K562 (cell line): ENCODE measurements at regions not wholly inside any gene's neighbourhood (a gene's known extent, or its start where the extent isn't known, plus 50 kb on each side); places are given as distances from the start of the nearest gene placed in this dataset.

Experiments used
- CBX3 ChIP-seq, 2 experiments: IDR thresholded peaks; 1 replicate in 1 of 2; 2 replicates in 1 of 2; pipeline ENCODE4 v1.6.1; 2012; ENCODE audit warnings: inconsistent platforms in 2 of 2, low read length in 2 of 2, borderline replicate concordance in 1 of 2, control low read depth in 1 of 2
- EP400 ChIP-seq: fragments of 450-650 bp; IDR thresholded peaks from 2 replicates; pipeline ENCODE4 v1.6.1; 2017; ENCODE audit warnings: antibody characterized with exemption, mild to moderate bottlenecking, moderate library complexity
- HNRNPL ChIP-seq: fragments of 200-400 bp; formaldehyde crosslinking; IDR thresholded peaks from 2 replicates; pipeline ENCODE4 v1.6.1; 2017; ENCODE audit warnings: low read depth, mild to moderate bottlenecking, low read length
- MTA1 ChIP-seq: fragments of 450-650 bp; IDR thresholded peaks from 2 replicates; pipeline ENCODE4 v1.6.1; 2017; ENCODE audit warnings: borderline replicate concordance
- NCOA4 ChIP-seq: fragments of 450-650 bp; IDR thresholded peaks from 2 replicates; pipeline ENCODE4 v1.6.1; 2018; ENCODE audit warnings: mild to moderate bottlenecking; ENCODE audit not compliant: partially characterized antibody
- NFRKB ChIP-seq: fragments of 450-650 bp; IDR thresholded peaks from 2 replicates; pipeline ENCODE4 v1.6.1; 2016; ENCODE audit warnings: low read depth
- PHB2 ChIP-seq: fragments of 450-650 bp; IDR thresholded peaks from 2 replicates; pipeline ENCODE4 v1.6.1; 2017; ENCODE audit warnings: low read depth
- RAD21 ChIP-seq, 2 experiments: fragments of 250-450 bp in 1 of 2; fragments of 450-650 bp in 1 of 2; sonication (Bioruptor Pico) in 1 of 2; formaldehyde crosslinking in 1 of 2; IDR thresholded peaks in 1 of 2; conservative IDR thresholded peaks in 1 of 2; 2 replicates each; pipeline versions ENCODE4 v1.4.0 to v1.8.0; 2020 to 2022; ENCODE audit warnings: mild to moderate bottlenecking in 2 of 2, moderate library complexity in 1 of 2
- SMARCE1 ChIP-seq: fragments of 450-650 bp; IDR thresholded peaks from 2 replicates; pipeline ENCODE4 v1.7.1; 2016; ENCODE audit warnings: mild to moderate bottlenecking
- ZNF766 ChIP-seq: fragments of 200-800 bp; sonication (Bioruptor generic); conservative IDR thresholded peaks from 2 replicates; pipeline ENCODE4 v1.6.1; 2016; ENCODE audit warnings: missing genetic modification characterization, missing compliant biosample characterization
- TF ChIP-seq, protein P1 (sequence below): fragments of 250-450 bp; sonication (Bioruptor Pico); IDR thresholded peaks from 2 replicates; pipeline ENCODE4 v1.4.0; 2020; ENCODE audit warnings: mild to moderate bottlenecking, moderate library complexity
- TF ChIP-seq, protein P2 (sequence below), 2 experiments: fragments of 450-650 bp in 1 of 2; sonication (generic) in 1 of 2; formaldehyde crosslinking in 1 of 2; IDR thresholded peaks in 1 of 2; conservative IDR thresholded peaks in 1 of 2; 2 replicates each; pipeline versions ENCODE4 v1.6.1 to v1.8.1; 2016 to 2023; ENCODE audit warnings: mild to moderate bottlenecking in 2 of 2, moderate library complexity in 2 of 2, inconsistent platforms in 1 of 2, missing genetic modification reagents in 1 of 2
- TF ChIP-seq, protein P3 (sequence below): fragments of 450-650 bp; formaldehyde crosslinking; IDR thresholded peaks from 2 replicates; pipeline ENCODE4 v1.4.0; 2022; ENCODE audit warnings: missing genetic modification characterization
- TF ChIP-seq, protein P4 (sequence below), 2 experiments: fragments of 450-650 bp in 1 of 2; sonication (generic) in 1 of 2; formaldehyde crosslinking; conservative IDR thresholded peaks; 2 replicates each; pipeline versions ENCODE4 v1.4.0 to v1.8.1; 2020 to 2022; ENCODE audit warnings: mild to moderate bottlenecking in 1 of 2, missing genetic modification reagents in 1 of 2
- TF ChIP-seq, protein P5 (sequence below), 2 experiments: fragments of 200-800 bp in 1 of 2; sonication (Bioruptor generic) in 1 of 2; sonication (generic) in 1 of 2; formaldehyde crosslinking in 1 of 2; IDR thresholded peaks in 1 of 2; conservative IDR thresholded peaks in 1 of 2; 2 replicates each; pipeline versions ENCODE4 v1.5.0 to v1.6.1; 2016 to 2020; ENCODE audit warnings: missing compliant biosample characterization in 1 of 2, missing genetic modification characterization in 1 of 2, missing genetic modification reagents in 1 of 2

DNA sequence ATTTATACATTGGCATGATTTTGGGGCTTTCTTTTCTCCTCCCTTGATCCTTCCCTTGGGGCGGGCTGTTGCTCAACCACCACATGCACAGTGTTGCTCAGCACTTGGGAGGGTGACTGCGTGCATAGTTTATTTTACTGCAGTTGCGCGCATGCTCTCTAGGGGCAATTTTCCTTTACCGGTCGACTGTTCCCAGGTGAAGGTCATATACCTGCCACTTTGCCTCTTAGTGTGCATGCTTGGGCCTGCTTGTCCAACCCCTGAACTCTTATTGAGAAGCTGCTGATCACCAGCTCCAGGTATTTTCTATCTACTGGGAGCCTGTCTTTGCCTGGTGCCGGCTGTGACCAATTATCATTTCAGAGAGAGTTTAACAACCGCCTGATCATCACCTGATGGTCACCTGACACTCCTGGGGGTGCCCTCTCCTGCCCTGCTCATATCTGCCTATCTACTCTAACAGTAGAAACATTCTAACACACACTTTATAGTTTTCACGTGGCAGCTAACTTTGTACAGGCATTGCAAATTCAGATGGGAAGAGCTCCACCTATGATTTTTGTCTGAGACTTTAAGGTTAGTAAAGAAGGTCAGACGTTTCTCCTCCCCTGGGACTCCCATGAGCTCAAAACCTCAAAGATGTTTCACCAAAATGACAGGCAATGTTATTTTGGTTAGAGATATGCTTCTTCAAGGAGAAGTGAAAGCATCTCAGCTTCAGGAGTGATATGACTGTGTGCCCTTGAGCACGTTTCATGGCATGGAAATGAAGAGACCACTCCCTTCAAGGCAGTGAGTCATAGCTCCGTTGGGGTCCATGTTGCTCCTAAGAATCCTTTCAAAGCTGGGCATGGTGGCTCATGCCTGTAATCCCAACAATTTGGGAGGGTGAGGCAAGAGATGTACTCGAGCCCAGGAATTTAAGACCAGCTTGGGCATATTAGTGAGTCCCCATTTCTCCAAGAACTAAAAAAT is 227.5 kb upstream of the MYLIP start (continued):
- peak in 1 of 2 experiments; percentile 8; a peak in 1 of 4 replicates for TF ChIP-seq RAD21 (CRISPR knock-in tag; conservative IDR thresholded peaks at IDR 0.05 in 1 of 2, IDR thresholded peaks at IDR 0.05 in 1 of 2)
- TF ChIP-seq, protein P1, sequence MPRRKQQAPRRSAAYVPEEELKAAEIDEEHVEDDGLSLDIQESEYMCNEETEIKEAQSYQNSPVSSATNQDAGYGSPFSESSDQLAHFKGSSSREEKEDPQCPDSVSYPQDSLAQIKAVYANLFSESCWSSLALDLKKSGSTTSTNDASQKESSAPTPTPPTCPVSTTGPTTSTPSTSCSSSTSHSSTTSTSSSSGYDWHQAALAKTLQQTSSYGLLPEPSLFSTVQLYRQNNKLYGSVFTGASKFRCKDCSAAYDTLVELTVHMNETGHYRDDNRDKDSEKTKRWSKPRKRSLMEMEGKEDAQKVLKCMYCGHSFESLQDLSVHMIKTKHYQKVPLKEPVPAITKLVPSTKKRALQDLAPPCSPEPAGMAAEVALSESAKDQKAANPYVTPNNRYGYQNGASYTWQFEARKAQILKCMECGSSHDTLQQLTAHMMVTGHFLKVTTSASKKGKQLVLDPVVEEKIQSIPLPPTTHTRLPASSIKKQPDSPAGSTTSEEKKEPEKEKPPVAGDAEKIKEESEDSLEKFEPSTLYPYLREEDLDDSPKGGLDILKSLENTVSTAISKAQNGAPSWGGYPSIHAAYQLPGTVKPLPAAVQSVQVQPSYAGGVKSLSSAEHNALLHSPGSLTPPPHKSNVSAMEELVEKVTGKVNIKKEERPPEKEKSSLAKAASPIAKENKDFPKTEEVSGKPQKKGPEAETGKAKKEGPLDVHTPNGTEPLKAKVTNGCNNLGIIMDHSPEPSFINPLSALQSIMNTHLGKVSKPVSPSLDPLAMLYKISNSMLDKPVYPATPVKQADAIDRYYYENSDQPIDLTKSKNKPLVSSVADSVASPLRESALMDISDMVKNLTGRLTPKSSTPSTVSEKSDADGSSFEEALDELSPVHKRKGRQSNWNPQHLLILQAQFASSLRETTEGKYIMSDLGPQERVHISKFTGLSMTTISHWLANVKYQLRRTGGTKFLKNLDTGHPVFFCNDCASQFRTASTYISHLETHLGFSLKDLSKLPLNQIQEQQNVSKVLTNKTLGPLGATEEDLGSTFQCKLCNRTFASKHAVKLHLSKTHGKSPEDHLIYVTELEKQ: peak; percentile 54; the same call in 1 of the 2 replicates
- TF ChIP-seq MTA1: peak; percentile 25; the same call in 1 of the 2 replicates
- TF ChIP-seq NCOA4: no peak
- peak; percentile 70 for TF ChIP-seq ZNF766 (CRISPR knock-in tag)
- no peak for TF ChIP-seq EP400
- TF ChIP-seq SMARCE1: peak; percentile 52; the same call in 1 of the 2 replicates
- TF ChIP-seq, protein P2, sequence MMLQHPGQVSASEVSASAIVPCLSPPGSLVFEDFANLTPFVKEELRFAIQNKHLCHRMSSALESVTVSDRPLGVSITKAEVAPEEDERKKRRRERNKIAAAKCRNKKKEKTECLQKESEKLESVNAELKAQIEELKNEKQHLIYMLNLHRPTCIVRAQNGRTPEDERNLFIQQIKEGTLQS (IDR thresholded peaks at IDR 0.05): peak; percentile 85
- TF ChIP-seq, protein P2 (CRISPR knock-in tag; conservative IDR thresholded peaks at IDR 0.05): no peak
- no peak for TF ChIP-seq PHB2
- TF ChIP-seq, protein P3, sequence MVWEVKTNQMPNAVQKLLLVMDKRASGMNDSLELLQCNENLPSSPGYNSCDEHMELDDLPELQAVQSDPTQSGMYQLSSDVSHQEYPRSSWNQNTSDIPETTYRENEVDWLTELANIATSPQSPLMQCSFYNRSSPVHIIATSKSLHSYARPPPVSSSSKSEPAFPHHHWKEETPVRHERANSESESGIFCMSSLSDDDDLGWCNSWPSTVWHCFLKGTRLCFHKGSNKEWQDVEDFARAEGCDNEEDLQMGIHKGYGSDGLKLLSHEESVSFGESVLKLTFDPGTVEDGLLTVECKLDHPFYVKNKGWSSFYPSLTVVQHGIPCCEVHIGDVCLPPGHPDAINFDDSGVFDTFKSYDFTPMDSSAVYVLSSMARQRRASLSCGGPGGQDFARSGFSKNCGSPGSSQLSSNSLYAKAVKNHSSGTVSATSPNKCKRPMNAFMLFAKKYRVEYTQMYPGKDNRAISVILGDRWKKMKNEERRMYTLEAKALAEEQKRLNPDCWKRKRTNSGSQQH (CRISPR knock-in tag): 0 out of 2 replicates have a peak, but pooled peaks have one; percentile 46
- no peak for TF ChIP-seq HNRNPL
- TF ChIP-seq, protein P4, sequence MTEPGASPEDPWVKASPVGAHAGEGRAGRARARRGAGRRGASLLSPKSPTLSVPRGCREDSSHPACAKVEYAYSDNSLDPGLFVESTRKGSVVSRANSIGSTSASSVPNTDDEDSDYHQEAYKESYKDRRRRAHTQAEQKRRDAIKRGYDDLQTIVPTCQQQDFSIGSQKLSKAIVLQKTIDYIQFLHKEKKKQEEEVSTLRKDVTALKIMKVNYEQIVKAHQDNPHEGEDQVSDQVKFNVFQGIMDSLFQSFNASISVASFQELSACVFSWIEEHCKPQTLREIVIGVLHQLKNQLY (CRISPR knock-in tag; conservative IDR thresholded peaks at IDR 0.05): 0 out of 4 replicates have a peak, but pooled peaks of 1 of the 2 experiments have one; percentile 46
- peak in 1 of 2 experiments; percentile 35; a peak in 1 of 3 replicates for TF ChIP-seq CBX3 (IDR thresholded peaks at IDR 0.05; ENCODE audit: borderline replicate concordance in 1 of 2, low read length in 2 of 2)
- TF ChIP-seq, protein P5, sequence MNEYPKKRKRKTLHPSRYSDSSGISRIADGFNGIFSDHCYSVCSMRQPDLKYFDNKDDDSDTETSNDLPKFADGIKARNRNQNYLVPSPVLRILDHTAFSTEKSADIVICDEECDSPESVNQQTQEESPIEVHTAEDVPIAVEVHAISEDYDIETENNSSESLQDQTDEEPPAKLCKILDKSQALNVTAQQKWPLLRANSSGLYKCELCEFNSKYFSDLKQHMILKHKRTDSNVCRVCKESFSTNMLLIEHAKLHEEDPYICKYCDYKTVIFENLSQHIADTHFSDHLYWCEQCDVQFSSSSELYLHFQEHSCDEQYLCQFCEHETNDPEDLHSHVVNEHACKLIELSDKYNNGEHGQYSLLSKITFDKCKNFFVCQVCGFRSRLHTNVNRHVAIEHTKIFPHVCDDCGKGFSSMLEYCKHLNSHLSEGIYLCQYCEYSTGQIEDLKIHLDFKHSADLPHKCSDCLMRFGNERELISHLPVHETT (CRISPR knock-in tag; conservative IDR thresholded peaks at IDR 0.05 in 1 of 2, IDR thresholded peaks at IDR 0.05 in 1 of 2): peak in 1 of 2 experiments; percentile 74; a peak in 2 of 4 replicates
- peak; percentile 51; the same call in 1 of the 2 replicates for TF ChIP-seq NFRKB
